SJSA1 (cell line): ENCODE measurements at regions not wholly inside any gene's neighbourhood (a gene's known extent, or its start where the extent isn't known, plus 50 kb on each side); places are given as distances from the start of the nearest gene placed in this dataset.
A peak's percentile ranks its signal among the peaks of the same experiment; 100 is the strongest.

Experiments
- DNase-seq, 2 experiments: peaks; one replicate each; pipeline ENCODE4 v3.0.0-alpha.2; 2015 to 2020; ENCODE audit warnings: low spot score in 2 of 2, low read depth in 1 of 2
- H3K27ac ChIP-seq: fragments of 250-450 bp; sonication (Bioruptor Pico); 2 replicates; pipeline ENCODE4 v1.5.1; 2020; ENCODE audit warnings: mild to moderate bottlenecking, moderate library complexity
- H3K27me3 ChIP-seq: fragments of 250-450 bp; sonication (Bioruptor Pico); replicated peaks from 2 replicates; pipeline ENCODE4 v1.5.1; 2020; ENCODE audit warnings: mild to moderate bottlenecking, moderate library complexity
- H3K36me3 ChIP-seq: fragments of 250-450 bp; sonication (Bioruptor Pico); 2 replicates; pipeline ENCODE4 v1.5.1; 2020; ENCODE audit warnings: mild to moderate bottlenecking
- H3K4me1 ChIP-seq: fragments of 250-450 bp; sonication (Bioruptor Pico); replicated peaks from 2 replicates; pipeline ENCODE4 v1.6.1; 2021; ENCODE audit warnings: mild to moderate bottlenecking
- H3K4me3 ChIP-seq: fragments of 250-450 bp; sonication (Bioruptor Pico); 2 replicates; pipeline ENCODE4 v1.5.1; 2020; ENCODE audit warnings: mild to moderate bottlenecking
- H3K9me3 ChIP-seq: fragments of 250-450 bp; sonication (Bioruptor Pico); replicated peaks from 2 replicates; pipeline ENCODE4 v1.5.1; 2020; ENCODE audit warnings: mild to moderate bottlenecking

GRCh38 chr14:98536256-98536655 lies 735.7 kb downstream of the BCL11B start:
- H3K9me3 ChIP-seq, result no peaks in the 10 kb centered on the region

DNA sequence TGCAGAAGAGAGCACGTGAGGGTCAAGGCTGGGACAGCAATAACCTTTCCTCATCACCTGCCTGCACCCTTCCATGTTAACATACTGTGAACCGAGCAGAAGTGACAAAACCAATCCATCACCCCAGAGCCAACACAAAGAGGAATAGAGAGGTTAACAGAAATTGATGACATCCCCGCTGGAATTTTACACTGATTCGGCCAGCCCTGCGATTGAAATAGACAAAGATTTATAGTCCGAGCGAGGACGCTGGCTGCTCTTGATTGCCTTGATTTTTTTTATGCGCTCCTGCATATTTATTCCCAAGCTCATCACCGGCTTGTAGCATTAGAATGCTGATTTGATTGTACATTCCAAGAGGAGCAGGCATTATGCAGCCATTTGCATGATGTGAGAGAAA lies 729.7 kb downstream of the BCL11B start:
- no peak for DNase-seq
- Histone ChIP-seq H3K4me3 (no peak overlapping the region), H3K36me3 (no peaks in the 10 kb centered on the region), H3K9me3 (no peaks in the 10 kb centered on the region), H3K4me1 (no peaks in the 10 kb centered on the region), H3K27ac (no peak overlapping the region), H3K27me3 (no peaks in the 10 kb centered on the region)

More at GRCh38 chr14:98536256-98536655, 735.7 kb downstream of the BCL11B start:
- no peak overlapping the region for H3K27ac ChIP-seq
- H3K4me1 ChIP-seq, result no peaks in the 10 kb centered on the region
- H3K36me3 ChIP-seq, result no peaks in the 10 kb centered on the region
- no peak for DNase-seq
- no peaks in the 10 kb centered on the region for H3K27me3 ChIP-seq
- H3K4me3 ChIP-seq, result no peak overlapping the region

GRCh38 chr14:98543074-98543473 lies 728.9 kb downstream of the BCL11B start:
- H3K4me1 ChIP-seq, result no peaks in the 10 kb centered on the region
- H3K9me3 ChIP-seq, result no peaks in the 10 kb centered on the region
- H3K27ac ChIP-seq, result no peak overlapping the region
- H3K36me3 ChIP-seq, result no peaks in the 10 kb centered on the region
- H3K27me3 ChIP-seq, result no peaks in the 10 kb centered on the region
- no peak for DNase-seq
- H3K4me3 ChIP-seq, result no peak overlapping the region

DNA sequence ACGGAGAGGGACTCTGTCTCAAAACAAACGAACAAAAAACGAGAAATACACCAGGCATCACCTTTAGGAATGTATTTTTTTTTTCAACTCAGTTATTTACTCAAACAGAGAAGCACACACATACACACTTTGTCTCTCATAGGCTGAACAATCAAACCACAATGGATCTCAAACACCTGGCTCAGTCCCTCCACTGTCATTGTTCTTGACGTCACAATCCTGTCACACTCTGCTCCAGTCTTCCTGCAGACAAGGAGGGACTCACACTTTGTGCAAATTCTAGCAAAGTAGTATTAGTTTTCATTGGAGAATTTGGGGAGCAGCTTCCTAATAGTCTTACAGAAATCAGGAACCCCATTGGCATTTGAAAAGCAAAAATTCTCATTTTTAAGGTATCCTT lies 727.8 kb downstream of the BCL11B start:
- H3K4me1 ChIP-seq, result no peaks in the 10 kb centered on the region
- DNase-seq, result no peak
- H3K36me3 ChIP-seq, result no peaks in the 10 kb centered on the region
- no peaks in the 10 kb centered on the region for H3K27me3 ChIP-seq
- H3K4me3 ChIP-seq, result no peak overlapping the region
- H3K27ac ChIP-seq, result no peak overlapping the region
- no peaks in the 10 kb centered on the region for H3K9me3 ChIP-seq

- H3K9me3 ChIP-seq, result no peaks in the 10 kb centered on the region
- DNase-seq, result no peak
- no peaks in the 10 kb centered on the region for H3K27me3 ChIP-seq
- H3K27ac ChIP-seq, result no peak overlapping the region
- H3K36me3 ChIP-seq, result no peaks in the 10 kb centered on the region
- H3K4me1 ChIP-seq, result no peaks in the 10 kb centered on the region
- no peak overlapping the region for H3K4me3 ChIP-seq
Measured at GRCh38 chr14:98545181-98545580, 726.8 kb downstream of the BCL11B start.

GRCh38 chr14:98548071-98548686 lies 723.8 kb downstream of the BCL11B start:
- Histone ChIP-seq H3K27me3 (no peaks in the 10 kb centered on the region), H3K36me3 (no peaks in the 10 kb centered on the region), H3K9me3 (no peaks in the 10 kb centered on the region), H3K4me1 (no peaks in the 10 kb centered on the region), H3K27ac (no peak overlapping the region), H3K4me3 (no peak overlapping the region)
- DNase-seq, result no peak

DNA sequence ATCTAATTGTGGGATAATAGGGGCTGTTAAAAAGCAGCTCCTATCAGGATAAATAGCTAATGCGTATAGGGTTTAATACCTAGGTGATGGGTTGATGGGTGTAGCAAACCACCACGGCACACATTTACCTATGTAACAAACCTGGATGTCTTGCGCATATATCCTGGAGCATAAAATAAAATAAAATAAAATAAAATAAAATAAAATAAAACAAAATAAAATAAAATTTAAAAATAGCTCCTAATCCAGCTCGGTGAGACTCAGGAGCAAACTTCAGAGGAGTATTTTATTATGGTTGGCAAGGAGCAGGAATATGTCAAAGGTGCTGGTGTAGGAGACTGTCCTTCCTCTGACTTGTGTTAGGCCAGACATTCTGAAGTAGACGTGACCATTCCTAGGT lies 721.0 kb downstream of the BCL11B start:
- no peaks in the 10 kb centered on the region for H3K9me3 ChIP-seq
- no peak overlapping the region for H3K27ac ChIP-seq
- H3K36me3 ChIP-seq, result no peaks in the 10 kb centered on the region
- H3K4me1 ChIP-seq, result no peaks in the 10 kb centered on the region
- DNase-seq, result no peak
- H3K4me3 ChIP-seq, result no peak overlapping the region
- no peaks in the 10 kb centered on the region for H3K27me3 ChIP-seq

GRCh38 chr14:98555440-98555839 lies 716.6 kb downstream of the BCL11B start:
- H3K4me1 ChIP-seq, result no peaks in the 10 kb centered on the region
- DNase-seq, result no peak
- H3K27ac ChIP-seq, result no peak overlapping the region
- no peaks in the 10 kb centered on the region for H3K9me3 ChIP-seq
- no peaks in the 10 kb centered on the region for H3K36me3 ChIP-seq
- H3K4me3 ChIP-seq, result no peak overlapping the region
- no peaks in the 10 kb centered on the region for H3K27me3 ChIP-seq

DNA sequence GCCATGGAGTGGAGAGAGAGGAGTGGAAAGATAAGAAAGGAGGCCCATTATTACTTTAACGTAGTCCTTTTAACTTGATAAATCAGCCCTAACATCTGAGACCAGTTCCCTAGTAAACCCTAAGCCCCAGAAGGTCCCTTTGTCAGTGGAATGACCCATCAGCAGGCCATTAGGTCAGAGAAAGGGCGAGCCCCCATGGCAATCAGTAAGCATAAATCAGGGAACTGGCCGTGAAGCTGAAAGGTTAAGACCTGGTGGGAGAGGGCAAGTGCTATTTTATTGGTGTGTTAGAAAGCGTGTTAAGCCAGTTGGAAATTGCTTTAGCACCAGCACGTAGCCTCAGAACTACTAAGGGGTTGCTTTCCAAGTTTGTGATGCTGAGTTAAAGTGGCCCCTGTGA lies 708.0 kb downstream of the BCL11B start:
- Histone ChIP-seq H3K9me3 (no peaks in the 10 kb centered on the region), H3K4me1 (no peaks in the 10 kb centered on the region), H3K4me3 (no peak overlapping the region)

GRCh38 chr14:98564541-98564940 lies 707.5 kb downstream of the BCL11B start:
- Histone ChIP-seq H3K36me3 (no peaks in the 10 kb centered on the region), H3K9me3 (no peaks in the 10 kb centered on the region), H3K27me3 (no peaks in the 10 kb centered on the region), H3K4me3 (no peak overlapping the region), H3K4me1 (no peaks in the 10 kb centered on the region), H3K27ac (no peak overlapping the region)
- DNase-seq, result no peak

More for the DNA sequence above, 708.0 kb downstream of the BCL11B start:
- no peaks in the 10 kb centered on the region for H3K27me3 ChIP-seq
- no peak overlapping the region for H3K27ac ChIP-seq
- H3K36me3 ChIP-seq, result no peaks in the 10 kb centered on the region
- DNase-seq, result no peak

DNA sequence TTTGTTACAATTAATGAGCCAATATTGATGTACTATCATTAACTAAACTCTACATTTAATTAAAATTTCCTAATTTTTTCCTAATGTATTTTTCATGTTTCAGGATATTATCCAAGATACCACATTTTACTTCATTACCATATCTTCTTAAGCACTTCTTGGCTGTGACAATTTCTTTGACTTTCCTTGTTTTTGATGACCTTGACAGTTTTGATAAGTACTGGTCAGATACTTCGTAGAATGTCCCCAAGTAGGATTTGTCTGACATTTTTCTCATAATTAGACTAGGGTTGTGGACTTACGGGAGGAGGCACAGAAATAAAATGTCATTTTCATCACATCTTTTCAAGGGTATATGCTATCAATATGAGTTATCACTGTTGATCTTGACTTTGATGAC lies 700.9 kb downstream of the BCL11B start:
- Histone ChIP-seq H3K9me3 (no peaks in the 10 kb centered on the region), H3K4me3 (no peak overlapping the region), H3K27me3 (no peaks in the 10 kb centered on the region), H3K36me3 (no peaks in the 10 kb centered on the region), H3K27ac (no peak overlapping the region), H3K4me1 (no peaks in the 10 kb centered on the region)
- no peak for DNase-seq

GRCh38 chr14:98573082-98573481 lies 698.9 kb downstream of the BCL11B start:
- Histone ChIP-seq H3K4me1 (no peaks in the 10 kb centered on the region), H3K27me3 (no peaks in the 10 kb centered on the region), H3K9me3 (no peaks in the 10 kb centered on the region), H3K36me3 (no peaks in the 10 kb centered on the region), H3K4me3 (no peak overlapping the region), H3K27ac (no peak overlapping the region)
- DNase-seq, result no peak

DNA sequence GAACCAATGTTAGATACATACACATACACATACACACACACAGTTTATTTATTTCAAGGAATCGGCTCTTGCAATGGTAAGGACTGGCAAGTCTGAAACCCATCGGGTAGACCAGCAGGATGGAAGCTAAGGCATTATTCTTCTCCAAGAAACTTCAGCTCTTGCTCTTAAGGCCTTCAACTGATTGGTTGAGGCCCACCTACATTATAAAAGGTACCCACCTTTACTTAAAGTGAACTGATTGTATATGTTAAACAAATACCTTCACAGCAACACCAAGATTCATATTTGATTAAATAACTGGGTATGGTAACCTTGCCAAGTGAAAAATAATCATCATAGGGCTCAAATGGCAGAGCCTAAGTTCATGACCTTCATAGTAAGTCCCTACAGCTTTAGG lies 695.5 kb downstream of the BCL11B start:
- H3K9me3 ChIP-seq, result no peaks in the 10 kb centered on the region
- no peaks in the 10 kb centered on the region for H3K4me1 ChIP-seq
- H3K4me3 ChIP-seq, result no peak overlapping the region
- DNase-seq, result no peak
- no peak overlapping the region for H3K27ac ChIP-seq
- H3K36me3 ChIP-seq, result no peaks in the 10 kb centered on the region
- H3K27me3 ChIP-seq, result no peaks in the 10 kb centered on the region

GRCh38 chr14:98578204-98578603 lies 693.8 kb downstream of the BCL11B start:
- Histone ChIP-seq H3K9me3 (no peaks in the 10 kb centered on the region), H3K4me3 (no peak overlapping the region), H3K27ac (no peak overlapping the region), H3K27me3 (no peaks in the 10 kb centered on the region), H3K36me3 (no peaks in the 10 kb centered on the region), H3K4me1 (no peaks in the 10 kb centered on the region)
- DNase-seq, result peak in 1 of 2 experiments; percentile 39

DNA sequence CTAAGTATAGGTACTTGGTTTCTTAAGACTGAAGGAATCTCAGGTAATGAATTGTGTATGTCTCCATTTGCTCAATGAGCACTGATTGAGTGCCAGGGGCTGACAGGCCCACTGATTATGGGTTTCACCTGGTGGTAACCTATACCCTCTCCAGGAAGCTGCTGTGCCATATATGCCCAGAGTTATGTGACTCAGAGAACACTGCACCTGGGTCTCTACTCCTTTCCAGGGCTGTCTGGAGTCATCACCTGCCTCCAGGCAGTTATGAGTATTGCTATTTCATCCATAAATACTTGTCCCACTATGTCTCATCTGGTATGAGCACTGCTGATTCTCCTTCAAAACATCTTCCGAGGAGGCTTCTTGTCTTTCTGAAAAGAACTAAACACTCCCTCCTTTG lies 692.9 kb downstream of the BCL11B start:
- H3K27me3 ChIP-seq, result no peaks in the 10 kb centered on the region
- DNase-seq, result no peak
- H3K9me3 ChIP-seq, result no peaks in the 10 kb centered on the region
- no peak overlapping the region for H3K27ac ChIP-seq
- no peaks in the 10 kb centered on the region for H3K36me3 ChIP-seq
- H3K4me3 ChIP-seq, result no peak overlapping the region
- no peaks in the 10 kb centered on the region for H3K4me1 ChIP-seq
